CD1c-positive myeloid dendritic cell (primary cell): ENCODE measurements at regions not wholly inside any gene's neighbourhood (a gene's known extent, or its start where the extent isn't known, plus 50 kb on each side); places are given as distances from the start of the nearest gene placed in this dataset.

Experiments used
- DNase-seq: peaks from one replicate; pipeline ENCODE4 v3.0.0-alpha.2; 2016; ENCODE audit errors: extremely low spot score

- DNase-seq = no peak
Measured at GRCh38 chr15:37165395-37165794, 65.0 kb upstream of the MEIS2 start.

DNA sequence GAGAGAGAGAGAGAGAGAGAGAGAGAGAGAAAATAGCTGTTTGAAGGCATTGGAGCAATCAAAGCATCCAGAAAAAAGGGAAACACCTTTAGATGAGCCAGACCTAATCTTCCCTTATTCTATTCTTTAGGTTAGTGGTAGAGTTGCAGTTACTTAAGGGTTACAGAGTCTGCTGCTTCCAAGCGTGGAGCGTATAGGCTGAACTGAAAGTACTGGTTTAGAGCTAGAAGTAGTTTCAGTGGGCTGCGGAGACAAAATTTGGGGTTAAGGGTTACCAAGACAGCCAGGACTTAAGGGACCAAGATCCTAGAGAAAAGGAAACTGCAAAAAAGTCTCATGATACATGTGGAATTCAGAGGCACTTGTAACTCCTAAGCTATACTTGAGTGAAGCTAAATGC is 66.1 kb upstream of the MEIS2 start:
- DNase-seq = no peak

DNA sequence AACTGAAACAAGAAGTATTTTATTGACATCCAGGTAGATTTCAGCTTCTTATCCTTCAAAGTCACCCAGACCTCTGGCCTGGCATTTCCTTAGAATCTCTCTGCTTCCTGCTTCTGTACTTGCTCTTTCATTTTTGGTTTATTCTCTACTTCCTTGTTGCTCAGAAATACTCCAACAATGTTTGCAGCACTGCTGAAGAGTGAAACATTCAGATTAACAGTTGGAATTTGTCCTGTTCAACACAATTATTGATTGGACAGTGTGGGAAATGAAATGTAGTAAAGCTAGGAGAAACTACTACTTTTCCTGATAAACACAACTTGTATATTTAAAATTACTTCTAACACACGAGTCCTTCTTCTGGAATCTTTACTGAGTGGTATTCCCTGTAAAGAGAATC is 81.0 kb upstream of the MEIS2 start:
- no peak for DNase-seq

DNA sequence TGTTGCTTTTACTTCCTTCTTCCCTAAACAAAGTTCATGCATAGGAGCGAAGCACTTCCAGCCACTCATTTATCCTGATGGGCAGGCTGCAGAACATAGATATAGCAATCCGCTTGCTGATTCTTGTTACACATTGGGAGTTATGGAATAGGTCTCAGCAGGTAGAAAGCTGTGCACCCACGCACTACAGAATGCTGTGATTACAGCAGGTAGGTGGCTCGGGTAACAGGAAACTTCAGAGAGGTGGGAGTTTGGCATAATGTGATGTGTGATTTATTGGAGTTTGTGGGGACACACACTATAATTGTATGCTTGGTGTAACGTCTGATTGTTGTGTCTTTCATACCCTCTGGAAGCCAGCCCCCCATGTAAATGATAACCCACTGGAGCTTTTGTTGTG is 99.2 kb upstream of the MEIS2 start:
- DNase-seq = no peak

GRCh38 chr15:37203050-37203449 is 102.7 kb upstream of the MEIS2 start:
- no peak for DNase-seq

DNA sequence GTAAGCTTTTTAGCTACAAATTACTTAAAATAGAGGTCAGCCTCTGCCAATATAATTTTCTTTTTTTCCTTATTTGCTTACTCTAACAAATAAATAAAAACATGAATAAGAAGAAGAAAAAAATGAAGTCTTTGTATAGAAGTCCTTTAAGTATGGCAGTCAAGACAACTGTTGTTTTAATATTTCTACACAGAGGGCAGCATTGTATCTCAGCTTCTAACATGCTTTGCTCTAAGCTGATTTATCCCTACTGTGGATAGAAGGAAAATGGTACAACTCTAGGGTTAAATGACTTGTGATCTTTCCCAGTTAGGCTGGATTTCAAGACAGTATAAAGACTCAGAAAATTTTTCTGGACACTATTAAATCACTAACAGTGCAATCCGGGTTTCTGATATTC is 104.3 kb upstream of the MEIS2 start:
- no peak for DNase-seq

DNA sequence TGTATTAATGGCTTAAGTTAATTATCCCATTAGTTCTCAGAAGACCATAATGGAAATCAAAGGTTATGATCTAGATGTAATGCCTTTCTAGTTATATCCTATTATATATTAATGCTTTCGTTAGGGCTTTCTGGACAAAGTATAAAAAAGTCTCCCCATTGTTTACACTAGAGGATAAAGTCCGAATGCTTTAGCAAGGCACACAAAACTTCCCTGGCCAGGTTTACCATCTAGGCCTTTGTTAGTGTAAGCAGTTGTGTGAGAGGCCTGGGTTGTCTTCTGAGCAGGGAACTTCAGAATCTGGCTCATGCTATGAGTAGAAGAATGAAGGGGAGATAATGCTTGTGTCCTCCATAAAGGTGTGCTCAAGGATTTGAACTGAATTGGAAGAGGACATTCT is 106.3 kb upstream of the MEIS2 start:
- DNase-seq = no peak

DNA sequence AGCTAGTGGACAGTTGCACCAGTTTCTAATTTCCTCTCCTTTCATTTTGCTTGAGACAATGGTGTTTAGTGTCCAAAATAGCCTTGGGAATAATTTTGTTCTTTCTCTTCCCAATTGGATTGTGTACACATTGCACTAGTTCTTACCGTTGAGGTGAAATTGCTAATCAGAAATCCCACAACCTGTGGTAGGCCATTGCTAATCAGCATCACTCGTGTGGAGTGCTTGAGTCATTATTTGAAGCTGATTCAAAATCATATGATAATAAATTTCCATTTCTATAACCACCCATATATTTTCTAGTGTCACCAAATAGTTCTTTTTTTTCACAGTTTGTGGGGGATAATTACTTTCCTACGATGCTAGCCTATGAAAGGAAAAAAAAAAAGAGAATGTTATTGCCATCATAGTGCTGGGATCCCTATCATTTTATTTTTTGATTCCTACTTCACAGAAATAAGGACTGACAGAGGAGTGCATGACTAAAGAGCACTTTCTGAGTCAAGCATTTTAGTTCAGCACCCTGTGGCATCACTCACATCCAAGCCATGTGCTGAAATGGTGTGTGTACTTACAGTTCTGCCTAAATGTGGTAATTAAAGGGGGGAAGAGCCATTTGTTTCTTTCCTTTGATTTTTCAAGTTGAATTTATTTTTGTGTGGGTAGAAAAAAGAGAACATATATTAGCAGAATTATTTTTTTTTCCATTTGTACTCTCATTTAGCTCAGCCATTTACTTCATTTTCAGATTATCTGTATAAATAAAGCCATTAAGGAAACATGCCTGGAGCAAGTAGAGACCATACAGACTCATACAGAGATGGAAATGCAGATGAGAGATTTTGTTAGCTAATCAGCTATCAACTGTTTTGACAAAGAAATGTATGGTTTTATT is 108.0 kb upstream of the MEIS2 start:
- no peak for DNase-seq

- no peak for DNase-seq
Measured at GRCh38 chr15:37209041-37209363, 108.7 kb upstream of the MEIS2 start.

- no peak for DNase-seq
Measured at GRCh38 chr15:37217567-37217966, 117.2 kb upstream of the MEIS2 start.

DNA sequence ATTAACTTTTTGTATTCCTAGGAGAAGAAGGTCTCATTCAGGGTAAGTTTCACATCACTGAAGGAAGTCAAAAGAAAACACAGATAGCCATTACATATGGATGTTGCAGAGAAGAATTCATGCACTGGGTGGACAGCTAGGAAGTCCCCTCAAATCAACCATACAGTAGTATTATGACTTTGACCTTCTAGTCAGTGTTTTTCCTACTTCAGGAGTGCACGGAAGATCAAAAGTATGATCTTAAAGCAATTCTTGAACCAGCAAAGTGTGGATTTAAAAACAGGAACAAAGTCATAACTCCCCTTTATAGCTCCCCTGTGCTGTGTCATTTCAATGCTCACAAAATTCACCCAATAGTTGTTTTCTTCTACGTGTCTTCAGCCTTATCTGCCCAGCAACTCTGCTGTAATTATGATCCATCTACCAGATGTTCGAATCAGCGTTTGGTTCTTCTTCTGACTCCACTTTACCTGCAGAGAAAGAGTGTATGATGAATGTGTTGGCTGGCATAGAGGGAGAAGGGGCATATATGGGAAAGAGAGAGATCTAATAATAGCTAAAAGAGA is 118.1 kb upstream of the MEIS2 start:
- no peak for DNase-seq

- no peak for DNase-seq
Measured at GRCh38 chr15:37219211-37219701, 118.9 kb upstream of the MEIS2 start.

- DNase-seq = no peak
Measured at GRCh38 chr15:37220949-37221670, 120.8 kb upstream of the MEIS2 start.

GRCh38 chr15:37221671-37222145 is 121.4 kb upstream of the MEIS2 start:
- DNase-seq = no peak

DNA sequence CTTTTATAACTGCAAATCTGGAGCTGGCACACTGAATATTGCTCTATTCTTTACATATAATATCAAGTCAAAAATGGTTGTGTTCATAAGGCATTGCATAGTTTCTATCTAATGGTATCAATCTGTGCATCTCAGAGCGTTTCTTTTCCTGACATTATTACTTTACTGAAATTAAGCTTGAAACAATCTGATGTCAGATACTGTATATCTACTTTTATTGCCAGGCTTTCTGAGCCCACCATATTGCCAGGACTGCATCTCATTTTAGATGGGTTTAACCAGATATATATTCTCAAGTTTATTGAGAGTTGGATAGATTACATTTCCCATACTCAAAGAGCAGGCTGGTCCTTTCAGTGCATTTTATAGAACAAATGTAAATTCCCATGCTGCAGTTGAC is 122.7 kb upstream of the MEIS2 start:
- no peak for DNase-seq

GRCh38 chr15:37229855-37230619 is 129.7 kb upstream of the MEIS2 start:
- no peak for DNase-seq

DNA sequence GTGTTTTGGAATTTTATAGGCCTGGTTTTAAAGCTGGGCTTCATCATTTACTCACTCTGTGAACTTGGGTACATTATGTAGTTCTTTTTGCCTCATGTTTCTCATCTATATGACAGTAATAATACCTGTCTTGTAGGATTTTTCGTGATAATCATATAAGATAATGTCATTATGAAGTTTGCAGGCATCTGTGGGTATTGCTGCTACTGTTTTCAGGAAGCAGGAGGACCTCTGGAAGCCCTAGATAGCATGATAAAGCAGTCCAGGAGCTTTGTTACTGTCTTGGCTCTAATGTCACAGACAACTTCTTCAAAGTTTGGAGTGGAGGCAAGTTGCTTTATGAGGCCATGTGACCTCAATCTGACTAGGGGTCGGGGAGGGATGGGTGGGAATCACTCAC is 145.0 kb upstream of the MEIS2 start:
- DNase-seq = no peak

DNA sequence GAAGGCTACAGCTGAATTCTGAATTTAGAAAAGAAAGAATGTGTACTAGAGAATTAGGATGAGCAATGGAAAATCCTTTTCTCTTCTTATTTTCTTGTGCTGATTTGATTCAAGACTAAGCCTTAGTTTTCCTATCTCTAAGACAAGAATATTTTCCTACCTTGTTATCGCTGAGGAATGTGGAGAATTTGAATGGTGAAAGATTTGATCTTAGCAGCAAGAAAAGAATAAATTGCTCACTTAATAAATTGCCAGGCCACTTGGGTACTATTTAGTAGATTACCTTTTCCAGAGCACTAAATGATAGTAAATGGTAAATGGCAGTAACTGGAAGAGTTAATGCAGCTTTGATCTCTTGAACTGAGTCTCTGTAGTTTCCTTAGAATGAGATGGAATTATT is 145.7 kb upstream of the MEIS2 start:
- no peak for DNase-seq

GRCh38 chr15:37246856-37247255 is 146.5 kb upstream of the MEIS2 start:
- DNase-seq = no peak

- DNase-seq = no peak
Measured at GRCh38 chr15:37249249-37249648, 148.9 kb upstream of the MEIS2 start.

GRCh38 chr15:37252530-37252929 is 152.2 kb upstream of the MEIS2 start:
- DNase-seq = no peak

- no peak for DNase-seq
Measured at GRCh38 chr15:37253877-37254276, 153.5 kb upstream of the MEIS2 start.
